Upper lobe of left lung (tissue), 4 donors: ENCODE measurements at regions not wholly inside any gene's neighbourhood (a gene's known extent, or its start where the extent isn't known, plus 50 kb on each side); places are given as distances from the start of the nearest gene placed in this dataset.

Experiments used
- CTCF ChIP-seq, 6 experiments: fragments of 450-650 bp in 4 of 6; fragments of 200-600 bp in 2 of 6; sonication (generic) in 2 of 6; IDR thresholded peaks; one replicate each; pipeline ENCODE4 v1.5.1; 2016 to 2019; ENCODE audit warnings: antibody characterized with exemption in 6 of 6
- EP300 ChIP-seq, 4 donors: sonication (generic); formaldehyde crosslinking; IDR thresholded peaks; one replicate each; pipeline ENCODE4 v1.5.1; 2017; ENCODE audit warnings: antibody characterized with exemption in 4 of 4, control low read depth in 2 of 4
- POLR2A ChIP-seq, 4 donors: fragments of 450-650 bp; IDR thresholded peaks; one replicate each; pipeline ENCODE4 v1.5.1; 2016 to 2017; ENCODE audit warnings: antibody characterized with exemption in 4 of 4, mild to moderate bottlenecking in 2 of 4
- POLR2AphosphoS5 ChIP-seq, 2 donors: sonication (generic); formaldehyde crosslinking; IDR thresholded peaks; one replicate each; pipeline ENCODE4 v1.5.1; 2017; ENCODE audit warnings: antibody characterized with exemption in 2 of 2

GRCh38 chr3:178475062-178475461 lies 61.2 kb upstream of the KCNMB2 start:
- no peak for TF ChIP-seq POLR2A (IDR thresholded peaks at IDR 0.05)
- TF ChIP-seq POLR2AphosphoS5 (IDR thresholded peaks at IDR 0.05), result no peak
- no peak for TF ChIP-seq CTCF (IDR thresholded peaks at IDR 0.05)
- no peak for TF ChIP-seq EP300 (IDR thresholded peaks at IDR 0.05)
